ENCODE measurements at regions not wholly inside any gene's neighbourhood (a gene's known extent, or its start where the extent isn't known, plus 50 kb on each side); places are given as distances from the start of the nearest gene placed in this dataset.

GRCh38 chr1:217153361-217153760 lies 430.1 kb upstream of the ESRRG start:
- Histone ChIP-seq H3K4me3 (no peak overlapping the region), H3K27me3 (peaks cover 0 to 3% (median 0%) of the 10 kb centered on the region in 4 donors), H3K27ac (no peak overlapping the region), H3K4me1 (no peaks in the 10 kb centered on the region), H3K9me3 (no peaks in the 10 kb centered on the region), H3K36me3 (no peaks in the 10 kb centered on the region)
- ATAC-seq (peak in 2 of 4 donors; percentile 33 to 52), DNase-seq (no peak), FAIRE-seq (no peak)
- TF ChIP-seq, protein P1, sequence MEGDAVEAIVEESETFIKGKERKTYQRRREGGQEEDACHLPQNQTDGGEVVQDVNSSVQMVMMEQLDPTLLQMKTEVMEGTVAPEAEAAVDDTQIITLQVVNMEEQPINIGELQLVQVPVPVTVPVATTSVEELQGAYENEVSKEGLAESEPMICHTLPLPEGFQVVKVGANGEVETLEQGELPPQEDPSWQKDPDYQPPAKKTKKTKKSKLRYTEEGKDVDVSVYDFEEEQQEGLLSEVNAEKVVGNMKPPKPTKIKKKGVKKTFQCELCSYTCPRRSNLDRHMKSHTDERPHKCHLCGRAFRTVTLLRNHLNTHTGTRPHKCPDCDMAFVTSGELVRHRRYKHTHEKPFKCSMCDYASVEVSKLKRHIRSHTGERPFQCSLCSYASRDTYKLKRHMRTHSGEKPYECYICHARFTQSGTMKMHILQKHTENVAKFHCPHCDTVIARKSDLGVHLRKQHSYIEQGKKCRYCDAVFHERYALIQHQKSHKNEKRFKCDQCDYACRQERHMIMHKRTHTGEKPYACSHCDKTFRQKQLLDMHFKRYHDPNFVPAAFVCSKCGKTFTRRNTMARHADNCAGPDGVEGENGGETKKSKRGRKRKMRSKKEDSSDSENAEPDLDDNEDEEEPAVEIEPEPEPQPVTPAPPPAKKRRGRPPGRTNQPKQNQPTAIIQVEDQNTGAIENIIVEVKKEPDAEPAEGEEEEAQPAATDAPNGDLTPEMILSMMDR (IDR thresholded peaks at IDR 0.05), result no peak
- WGBS, 2 donors, result 56 to 67% methylated on average over 4 of the region's 4 CpGs
- intact Hi-C loops (cut with DNase I), result no loop called here

DNA sequence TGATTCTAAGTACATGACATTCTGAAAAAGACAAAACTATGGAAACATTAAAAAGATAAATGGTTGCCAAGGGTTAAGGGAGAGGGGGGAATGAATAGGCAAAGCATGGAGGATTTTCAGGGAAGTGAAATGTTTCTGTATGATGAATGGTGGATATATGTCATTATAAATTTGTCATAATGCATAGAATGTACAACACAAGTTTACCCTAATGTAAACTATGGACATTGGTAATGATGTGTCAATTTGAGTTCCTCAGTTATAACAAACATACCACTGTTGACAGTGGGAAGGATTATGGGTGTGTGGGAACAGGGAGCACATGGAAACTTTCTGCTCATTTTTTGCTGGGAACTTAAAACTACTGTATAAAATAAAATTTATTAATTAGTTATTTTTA lies 427.1 kb upstream of the ESRRG start:
- H3K27me3 ChIP-seq, result no peaks in the 10 kb centered on the region
- no peak for DNase-seq
- H3K4me3 ChIP-seq, result no peak overlapping the region
- FAIRE-seq, result no peak
- H3K9me3 ChIP-seq, result no peaks in the 10 kb centered on the region
- H3K36me3 ChIP-seq, result no peaks in the 10 kb centered on the region
- ATAC-seq, result no peak
- intact Hi-C loops (cut with DNase I), result no loop called here
- no peaks in the 10 kb centered on the region for H3K4me1 ChIP-seq
- no peak overlapping the region for H3K27ac ChIP-seq
- TF ChIP-seq, protein P1 (IDR thresholded peaks at IDR 0.05), result no peak

DNA sequence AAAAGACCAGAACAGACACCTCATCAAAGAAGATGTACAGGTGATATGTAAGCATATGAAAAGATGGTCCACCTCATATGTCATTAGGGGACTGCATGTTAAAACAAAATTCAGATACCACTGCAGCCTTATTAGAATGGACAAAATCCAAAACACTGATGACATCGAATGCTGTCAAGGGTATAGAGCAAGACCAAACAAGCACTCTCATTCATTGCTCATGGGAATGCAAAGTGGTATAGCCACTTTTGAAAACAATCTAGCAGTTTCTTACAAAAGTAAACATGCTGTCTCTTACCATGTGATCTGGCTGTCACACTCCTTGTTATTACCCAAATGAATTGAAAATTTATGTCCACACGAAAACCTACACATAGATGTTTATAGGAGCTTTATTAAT lies 426.6 kb upstream of the ESRRG start:
- Histone ChIP-seq H3K27me3 (no peaks in the 10 kb centered on the region), H3K9me3 (no peaks in the 10 kb centered on the region), H3K4me1 (no peaks in the 10 kb centered on the region), H3K27ac (no peak overlapping the region), H3K4me3 (no peak overlapping the region), H3K36me3 (no peaks in the 10 kb centered on the region)
- FAIRE-seq (no peak), DNase-seq (no peak), ATAC-seq (no peak)
- TF ChIP-seq, protein P1 (IDR thresholded peaks at IDR 0.05), result no peak
- intact Hi-C loops (cut with DNase I), result no loop called here
- WGBS, 2 donors, result 41 to 49% methylated on average over 2 of the region's 2 CpGs

DNA sequence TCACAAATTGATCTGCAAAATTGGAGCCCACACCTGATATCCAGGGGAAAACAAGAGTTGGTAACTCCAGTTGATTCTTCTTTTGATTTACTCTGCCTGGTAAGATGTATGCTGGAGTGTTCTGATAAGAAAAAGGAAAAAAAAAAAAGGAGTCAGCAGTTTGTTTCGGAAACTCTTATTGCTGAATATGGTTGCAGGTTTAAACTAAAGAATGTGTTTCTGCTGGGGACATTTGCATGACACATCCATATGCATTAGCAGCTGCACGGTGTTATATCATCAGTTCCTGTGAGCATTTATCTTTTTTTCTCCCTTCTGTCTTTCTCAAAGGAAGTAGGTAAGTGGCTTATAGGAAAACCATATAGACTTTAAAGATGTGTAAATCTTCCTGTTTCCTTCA lies 418.5 kb upstream of the ESRRG start:
- H3K36me3 ChIP-seq, result no peaks in the 10 kb centered on the region
- TF ChIP-seq, protein P1 (IDR thresholded peaks at IDR 0.05), result no peak
- peaks cover 0 to 6% (median 2%) of the 10 kb centered on the region in 4 donors for H3K27me3 ChIP-seq
- WGBS, 2 donors, result 74 to 90% methylated on average over 2 of the region's 2 CpGs
- H3K4me1 ChIP-seq, result no peaks in the 10 kb centered on the region
- no peaks in the 10 kb centered on the region for H3K9me3 ChIP-seq
- ATAC-seq, result no peak
- no peak for FAIRE-seq
- no peak overlapping the region for H3K4me3 ChIP-seq
- DNase-seq, result no peak
- intact Hi-C loops (cut with DNase I), result no loop called here
- H3K27ac ChIP-seq, result no peak overlapping the region

- intact Hi-C loops (cut with DNase I), result no loop called here
- Histone ChIP-seq H3K27me3 (peaks cover 0 to 6% (median 2%) of the 10 kb centered on the region in 4 donors), H3K36me3 (no peaks in the 10 kb centered on the region), H3K9me3 (no peaks in the 10 kb centered on the region), H3K4me1 (no peaks in the 10 kb centered on the region), H3K4me3 (no peak overlapping the region), H3K27ac (no peak overlapping the region)
- DNase-seq, result peak in 1 of 6 donors; percentile 31
- ATAC-seq, result no peak
- no peak for FAIRE-seq
- WGBS, 2 donors, result 52% methylated on average over 30 of the region's 30 CpGs
- TF ChIP-seq, protein P1 (IDR thresholded peaks at IDR 0.05), result no peak
Measured at GRCh38 chr1:217140041-217140901, 417.0 kb upstream of the ESRRG start.

Data from pancreas (tissue), 10 donors.